D721Med (cell line): ENCODE measurements at regions not wholly inside any gene's neighbourhood (a gene's known extent, or its start where the extent isn't known, plus 50 kb on each side); places are given as distances from the start of the nearest gene placed in this dataset.

Experiments used
- DNase-seq: peaks from one replicate; pipeline ENCODE4 v3.0.0; 2011; ENCODE audit warnings: low spot score; ENCODE audit not compliant: insufficient read length
- FAIRE-seq: peaks from 2 replicates; lab custom pipeline; 2011; peaks lifted over from hg19 to GRCh38; lab: Jason Lieb, UNC
- CTCF ChIP-seq: IDR thresholded peaks from 2 replicates; pipeline ENCODE4 v1.5.1; 2012; ENCODE audit warnings: mild to moderate bottlenecking, control low read depth; ENCODE audit not compliant: insufficient read depth; ENCODE audit errors: missing control alignments

DNA sequence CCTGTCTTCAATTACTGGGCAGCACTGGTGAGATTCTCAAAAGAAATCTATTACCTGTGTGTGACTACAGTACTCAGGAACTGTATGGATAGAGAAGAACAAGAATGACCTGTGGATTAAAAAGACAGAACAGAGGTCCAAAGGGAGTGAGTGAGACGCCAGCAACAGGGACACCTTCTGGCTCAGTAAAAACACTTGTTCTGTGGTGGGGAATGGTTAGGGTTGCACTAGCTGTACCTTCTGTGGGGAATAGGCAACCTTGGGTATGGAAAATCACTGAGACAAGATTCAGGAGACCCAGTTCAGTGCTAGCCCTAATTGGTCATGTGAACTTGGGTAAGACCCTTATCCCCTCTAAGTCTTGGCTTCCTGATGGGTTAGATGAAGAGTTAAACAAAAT lies 986.0 kb downstream of the TSN start:
- no peak for TF ChIP-seq CTCF
- FAIRE-seq (no peak), DNase-seq (no peak)

- no peak for DNase-seq
- no peak for TF ChIP-seq CTCF
- FAIRE-seq, result no peak
These were observed 987.7 kb downstream of the TSN start for GRCh38 chr2:122743021-122743675.

- DNase-seq, result no peak
- no peak for TF ChIP-seq CTCF
- FAIRE-seq, result no peak
These were observed 990.2 kb downstream of the TSN start for GRCh38 chr2:122745603-122746002.

DNA sequence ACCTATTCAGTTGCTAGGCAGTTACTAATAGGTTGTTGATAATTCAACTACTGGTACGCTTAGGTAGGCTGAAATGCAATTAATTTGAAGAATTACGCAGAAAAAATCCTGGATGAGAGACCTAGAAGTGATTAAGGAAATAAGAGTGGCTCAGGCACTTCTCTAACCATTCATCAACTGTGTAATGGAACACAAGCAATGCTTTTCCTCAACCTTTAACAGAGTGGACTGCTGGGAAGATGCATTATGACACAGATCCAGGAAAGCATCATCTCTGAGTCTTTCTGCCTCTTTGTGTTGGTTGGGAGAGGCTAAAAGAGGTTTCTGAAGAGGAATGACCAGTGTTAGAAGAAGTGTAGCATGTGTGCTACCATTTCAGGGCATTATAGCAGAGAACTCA lies 992.2 kb downstream of the TSN start:
- DNase-seq (no peak), FAIRE-seq (no peak)
- no peak for TF ChIP-seq CTCF

- FAIRE-seq (no peak), DNase-seq (no peak)
- no peak for TF ChIP-seq CTCF
These were observed 993.1 kb downstream of the TSN start for GRCh38 chr2:122748552-122749011.

DNA sequence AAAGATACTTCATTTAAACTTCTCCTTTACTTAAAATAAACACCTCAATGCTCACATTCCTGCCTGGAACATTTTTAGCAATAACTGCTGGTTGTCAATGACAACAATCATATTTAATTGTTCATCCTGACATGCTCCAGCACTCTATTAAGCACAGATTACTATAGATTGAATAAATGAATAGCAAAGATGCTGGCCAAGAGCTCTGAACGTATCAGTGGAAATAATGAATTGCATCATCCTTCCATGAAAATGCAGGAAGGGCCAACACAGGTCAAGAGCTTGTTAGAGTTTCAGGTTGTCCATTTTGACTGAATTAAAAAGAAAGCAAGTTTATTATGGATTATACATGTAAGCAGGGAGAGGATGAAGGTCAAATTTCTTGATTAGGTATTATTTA lies 994.0 kb downstream of the TSN start:
- FAIRE-seq, result peak; percentile 6
- no peak for TF ChIP-seq CTCF
- DNase-seq, result no peak

GRCh38 chr2:122750095-122750494 lies 994.6 kb downstream of the TSN start:
- FAIRE-seq, result no peak
- TF ChIP-seq CTCF, result no peak
- no peak for DNase-seq
